Posterior vena cava (tissue), 2 donors: ENCODE measurements at regions not wholly inside any gene's neighbourhood (a gene's known extent, or its start where the extent isn't known, plus 50 kb on each side); places are given as distances from the start of the nearest gene placed in this dataset.
"Not testable (repeated sequence)": the region's sequence is repeated elsewhere in the genome, so short reads cannot be mapped to it uniquely, and the experiment has no call there.

Experiments
- DNase-seq: peaks from one replicate; pipeline ENCODE4 v3.0.0-alpha.2; 2020; ENCODE audit warnings: low spot score
- intact Hi-C, 2 donors: fragments of 100-400 bp; cut with DNase I; formaldehyde crosslinking; loops; one replicate each; pipeline versions ENCODE4 v1.14.1 to v1.14.2; 2022 to 2023
- donor health status: DM: yes; HTN: yes; CAD: no.
- donor health status: DM: yes; HTN: yes; CAD: no.

GRCh38 chr5:33046091-33046490 is 335.0 kb downstream of the NPR3 start:
- intact Hi-C loops, result no loop called here
- no peak for DNase-seq

DNA sequence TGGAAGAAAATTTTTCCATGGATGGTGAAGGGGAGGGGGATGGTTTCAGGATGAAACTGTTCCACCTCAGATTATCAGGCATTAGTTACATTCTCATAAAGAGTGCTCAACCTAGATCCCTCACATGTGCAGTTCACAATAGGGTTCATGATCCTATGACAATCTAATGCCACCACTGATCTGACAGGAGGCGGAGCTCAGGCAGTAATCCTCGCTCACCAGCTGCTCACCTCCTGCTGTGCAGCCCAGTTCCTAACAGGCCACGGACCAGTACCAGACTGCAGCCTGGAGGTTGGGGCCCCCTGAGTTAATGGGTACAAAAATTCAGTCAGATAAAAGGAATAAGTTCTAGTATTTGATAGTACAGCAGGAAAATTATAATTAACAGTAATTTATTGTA is 337.2 kb downstream of the NPR3 start:
- intact Hi-C loops, result no loop called here
- DNase-seq, result no peak

- intact Hi-C loops, result no loop called here
- DNase-seq, result no peak
These were observed 338.2 kb downstream of the NPR3 start for GRCh38 chr5:33049298-33049697.

DNA sequence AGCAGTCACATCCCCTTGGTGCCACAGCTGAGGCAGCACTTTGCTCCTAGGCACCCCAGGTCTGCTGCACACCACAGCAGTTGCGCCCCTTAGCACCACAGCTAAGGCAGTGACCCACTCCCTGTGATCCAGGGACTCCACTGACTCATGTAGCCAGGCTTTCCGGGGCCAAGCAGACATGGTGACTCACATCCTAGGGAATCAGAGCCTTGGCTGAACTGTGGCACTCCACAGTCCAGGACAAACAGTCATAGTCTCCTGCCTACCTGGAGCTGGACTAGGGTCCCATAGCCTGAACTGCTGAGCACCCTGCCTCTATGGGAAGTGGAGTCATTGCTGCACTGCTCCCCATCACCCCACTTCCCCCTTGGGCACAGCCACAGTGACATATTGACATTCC is 338.7 kb downstream of the NPR3 start:
- no peak for DNase-seq
- intact Hi-C loops, result no loop called here

- intact Hi-C loops, result no loop called here
- DNase-seq, result no peak
These were observed 348.0 kb downstream of the NPR3 start for GRCh38 chr5:33059081-33059480.

GRCh38 chr5:33065131-33065530 is 354.0 kb downstream of the NPR3 start:
- intact Hi-C loops, result no loop called here
- no peak for DNase-seq

DNA sequence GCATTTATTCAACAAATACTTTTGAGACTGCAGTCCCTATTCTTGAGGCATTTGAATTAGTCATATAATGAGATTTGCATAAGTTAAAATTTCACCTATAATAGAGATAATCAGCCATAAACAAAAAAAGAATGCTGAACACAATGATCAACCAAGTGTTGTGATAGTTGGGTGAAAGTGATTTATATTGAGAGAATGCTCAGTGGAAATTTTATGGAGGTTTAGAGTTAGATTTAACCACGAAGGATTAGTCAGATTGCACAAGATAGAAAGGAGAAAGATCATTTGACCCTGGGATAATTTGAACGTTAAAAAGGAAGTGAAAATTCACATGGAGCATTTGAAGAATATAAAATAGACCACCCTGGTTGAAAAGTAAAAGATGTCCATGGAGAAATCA is 356.2 kb downstream of the NPR3 start:
- DNase-seq, result no peak
- intact Hi-C loops, result no loop called here

- intact Hi-C loops, result no loop called here
- no peak for DNase-seq
These were observed 357.7 kb downstream of the NPR3 start for GRCh38 chr5:33068786-33069185.

GRCh38 chr5:33072296-33072695 is 361.2 kb downstream of the NPR3 start:
- intact Hi-C loops, result no loop called here
- DNase-seq, result no peak

DNA sequence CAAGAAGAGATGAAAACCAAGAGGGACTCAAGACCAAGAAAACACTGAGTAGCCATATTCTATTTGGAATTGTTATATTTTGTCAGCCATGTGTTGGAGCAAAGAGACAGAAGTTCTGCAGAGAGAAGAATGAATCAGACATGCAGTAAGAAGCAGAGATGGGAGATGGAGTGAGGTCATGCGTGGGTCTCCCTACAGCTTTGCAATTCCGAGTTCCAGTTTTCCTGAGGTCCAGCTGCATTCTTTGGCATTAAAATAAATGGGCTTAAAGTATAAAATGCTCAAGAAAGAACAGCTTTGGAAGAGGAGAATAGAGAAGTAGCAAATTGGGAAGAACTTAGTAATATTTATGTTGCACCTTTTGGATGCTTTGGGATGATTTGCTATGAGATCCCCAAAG is 361.6 kb downstream of the NPR3 start:
- intact Hi-C loops, result no loop called here
- DNase-seq, result no peak

DNA sequence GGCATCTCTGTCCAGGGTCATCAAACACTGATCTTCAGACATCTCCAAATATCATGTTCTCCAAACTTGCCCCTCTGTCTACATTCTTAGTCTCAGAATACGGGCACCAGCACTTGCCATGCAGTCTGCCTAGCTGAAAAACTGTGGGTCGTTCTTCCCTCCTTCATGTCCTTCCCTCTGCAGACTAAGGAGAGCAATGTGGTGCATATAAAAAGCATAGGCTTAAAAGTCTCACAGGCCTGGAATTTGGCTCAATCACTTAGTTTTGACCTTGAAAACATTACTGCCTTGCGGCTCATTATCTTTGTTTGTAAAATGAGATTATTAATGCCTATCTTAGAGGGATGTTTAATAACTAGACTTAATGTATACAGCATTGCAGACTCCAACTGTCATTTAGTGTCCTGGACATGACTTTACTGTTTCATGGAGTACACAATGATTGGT is 362.8 kb downstream of the NPR3 start:
- DNase-seq, result no peak
- intact Hi-C loops, result no loop called here

DNA sequence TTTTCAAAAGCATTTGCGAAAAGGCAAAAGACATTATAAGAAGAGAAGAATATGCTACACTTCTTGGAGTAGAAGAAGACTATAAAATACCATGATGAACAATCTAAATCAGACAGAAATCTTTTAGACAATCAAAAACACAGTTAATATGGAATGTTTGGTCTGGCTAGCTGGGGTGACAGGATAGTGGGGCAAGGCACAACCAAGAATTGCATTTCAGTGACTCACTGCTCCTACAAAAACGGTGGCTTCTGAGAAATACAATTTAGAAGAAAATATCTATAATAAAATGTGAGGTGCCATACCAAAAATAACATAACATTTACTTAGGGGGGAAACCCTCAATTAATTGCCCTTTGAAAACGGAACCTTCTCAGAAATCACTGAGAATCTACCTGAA is 363.4 kb downstream of the NPR3 start:
- no peak for DNase-seq
- intact Hi-C loops, result no loop called here

DNA sequence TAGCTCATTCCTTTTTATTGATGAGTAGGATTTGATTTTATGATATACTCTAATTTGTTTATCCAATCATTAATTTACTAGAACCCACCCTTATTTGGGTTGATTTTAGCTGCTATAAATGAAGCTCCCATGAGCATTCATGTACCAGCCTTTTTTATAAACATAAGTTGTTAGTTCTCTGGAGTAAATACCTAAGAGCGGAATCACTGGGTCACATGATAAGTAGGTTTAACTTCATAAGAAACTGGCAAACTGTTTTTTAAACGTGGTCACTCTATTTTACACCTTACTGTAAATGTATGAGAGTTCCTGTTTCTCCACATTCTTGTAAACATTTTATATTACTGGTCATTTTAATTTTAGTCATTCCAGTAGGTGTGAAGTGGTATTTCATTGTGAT is 364.6 kb downstream of the NPR3 start:
- intact Hi-C loops, result no loop called here
- no peak for DNase-seq

DNA sequence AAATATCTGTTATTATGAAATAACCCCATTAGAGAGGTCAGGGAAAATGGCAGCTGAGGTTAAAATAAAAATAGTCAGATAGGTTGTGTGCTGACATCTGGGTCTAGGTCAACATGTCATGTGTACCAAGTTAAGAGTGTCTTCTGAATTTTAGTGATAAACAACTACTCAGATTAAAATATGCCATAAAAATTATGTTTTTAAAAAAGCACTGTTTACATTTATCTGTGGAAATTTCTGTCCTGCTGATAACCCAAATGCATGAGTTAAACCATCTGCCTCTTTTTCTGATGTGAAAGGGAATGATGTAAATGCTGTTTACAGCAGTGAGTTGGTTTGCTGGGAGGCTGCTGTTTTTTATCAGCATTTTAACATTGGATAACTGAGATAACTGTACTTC is 361.2 kb upstream of the TARS1 start:
- DNase-seq, result no peak

DNA sequence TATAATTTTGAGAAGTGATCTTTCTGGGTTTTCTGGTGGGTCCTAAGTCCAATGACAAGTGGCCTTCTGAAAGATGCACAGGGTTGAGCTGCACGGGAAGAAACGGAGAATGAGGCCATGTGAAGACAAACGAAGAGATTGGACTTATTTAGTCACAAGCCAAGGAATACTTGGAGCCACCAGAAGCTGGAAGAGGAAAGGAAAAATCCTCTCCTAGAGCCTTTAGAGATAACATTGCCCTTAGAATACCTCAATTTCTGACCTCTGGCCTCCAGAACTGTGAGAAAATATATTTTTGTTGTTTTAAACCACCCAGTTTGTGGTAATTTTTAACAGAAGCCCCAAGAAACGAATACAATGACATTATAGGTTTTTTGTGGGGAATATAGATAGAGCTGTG is 360.5 kb upstream of the TARS1 start:
- DNase-seq, result no peak
- intact Hi-C loops, result no loop called here

More for the DNA sequence above, 361.2 kb upstream of the TARS1 start:
- intact Hi-C loops, result no loop called here

- intact Hi-C loops, result no loop called here
- no peak for DNase-seq
These were observed 352.6 kb upstream of the TARS1 start for GRCh38 chr5:33088176-33088575.

DNA sequence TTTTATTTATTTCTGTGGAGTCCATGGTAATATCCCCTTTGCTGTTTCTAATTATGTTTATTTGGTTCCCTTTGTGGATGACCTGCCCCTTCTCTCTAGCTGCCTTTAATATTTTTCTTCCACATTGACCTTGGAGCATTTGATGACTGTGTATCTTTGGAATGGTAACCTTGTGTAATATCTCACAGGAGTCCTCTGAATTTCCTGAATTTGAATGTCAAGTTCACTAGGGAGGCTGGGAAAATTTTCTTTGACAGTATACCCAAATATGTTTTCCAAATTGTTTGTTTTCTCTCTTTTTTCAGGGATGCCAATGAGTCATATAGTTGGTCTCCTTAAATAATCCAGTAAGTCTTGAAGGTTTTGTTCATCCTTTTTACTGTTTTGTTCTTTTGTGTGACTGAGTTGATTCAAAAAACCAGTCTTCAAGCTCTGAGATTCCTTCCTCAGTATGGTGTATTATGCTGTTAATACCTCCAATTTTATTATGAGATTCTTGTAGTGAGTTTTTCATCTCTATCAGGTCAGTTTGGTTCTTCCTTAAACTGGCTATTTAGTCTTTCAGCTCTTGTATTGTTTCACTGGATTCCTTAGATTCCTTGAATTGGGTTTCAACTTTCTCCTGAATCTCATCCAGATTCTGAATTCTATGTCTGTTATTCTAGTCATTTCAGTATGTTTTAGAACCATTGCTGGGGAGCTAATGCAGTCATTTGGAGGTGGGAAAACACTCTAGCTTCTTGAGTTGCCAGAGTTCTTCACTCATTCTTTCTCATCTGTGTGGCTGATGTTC is 349.0 kb upstream of the TARS1 start:
- DNase-seq, result no peak
- intact Hi-C loops, result no loop called here

GRCh38 chr5:33092719-33093118 is 348.0 kb upstream of the TARS1 start:
- intact Hi-C loops, result no loop called here
- DNase-seq, result no peak

DNA sequence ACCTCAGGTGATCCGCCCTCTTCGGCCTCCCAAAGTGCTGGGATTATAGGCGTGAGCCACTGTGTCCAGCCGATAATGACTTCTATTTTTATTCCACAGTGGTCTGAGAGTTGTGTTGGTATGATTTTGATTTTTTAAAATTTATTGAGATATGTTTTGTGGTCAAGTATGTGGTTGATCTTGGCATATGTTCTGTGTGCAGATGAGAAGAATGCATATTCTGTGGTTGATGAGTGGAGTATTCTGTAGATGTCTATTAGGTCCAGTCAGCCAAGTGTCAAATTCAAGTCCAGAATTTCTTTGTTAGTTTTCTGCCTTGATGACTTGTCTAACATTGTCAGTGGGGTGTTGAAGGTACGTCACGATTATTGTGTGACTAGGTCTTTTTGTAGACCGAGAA is 338.2 kb upstream of the TARS1 start:
- DNase-seq, result no peak
- intact Hi-C loops, result no loop called here

GRCh38 chr5:33105521-33105941 is 335.2 kb upstream of the TARS1 start:
- intact Hi-C loops, result no loop called here

DNA sequence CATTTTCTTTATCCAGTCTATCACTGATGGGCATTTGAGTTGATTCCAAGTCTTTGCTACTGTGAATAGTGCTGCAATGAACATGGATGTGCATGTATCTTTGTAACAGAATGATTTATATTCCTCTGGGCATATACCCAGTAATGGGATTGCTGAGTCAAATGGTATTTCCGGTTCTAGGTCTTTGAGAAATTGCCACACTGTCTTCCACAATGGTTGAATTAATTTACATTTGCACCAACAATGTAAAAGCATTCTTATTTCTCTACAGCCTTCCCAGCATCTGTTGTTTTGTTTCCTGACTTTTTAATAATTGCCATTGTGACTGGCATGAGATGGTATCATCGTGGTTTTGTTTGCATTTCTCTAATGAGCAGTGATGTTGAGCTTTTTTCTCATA is 330.3 kb upstream of the TARS1 start:
- intact Hi-C loops, DNase-seq: not testable (repeated sequence)

More at GRCh38 chr5:33105521-33105941, 335.2 kb upstream of the TARS1 start:
- DNase-seq, result no peak

DNA sequence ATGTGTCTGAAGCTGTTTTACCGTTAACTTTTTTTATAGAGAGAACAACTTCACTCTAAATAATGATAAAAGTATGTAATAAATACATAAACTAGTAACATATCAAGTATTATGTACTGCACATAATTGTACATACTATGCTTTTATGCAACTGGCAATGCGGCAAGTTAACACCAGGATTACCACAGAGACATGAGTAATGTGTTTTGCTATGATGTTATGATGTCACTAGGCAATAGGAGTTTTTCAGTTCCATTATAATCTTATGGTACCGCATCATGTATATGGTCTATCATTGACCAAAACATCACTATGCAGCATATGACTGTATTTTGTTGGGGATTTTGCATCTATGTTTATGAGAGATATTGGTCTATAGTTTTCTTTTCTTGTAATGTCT is 326.4 kb upstream of the TARS1 start:
- intact Hi-C loops, result no loop called here
- no peak for DNase-seq
